GM19395 (cell line): ENCODE measurements at regions not wholly inside any gene's neighbourhood (a gene's known extent, or its start where the extent isn't known, plus 50 kb on each side); places are given as distances from the start of the nearest gene placed in this dataset.
"Not testable (repeated sequence)": the region's sequence is repeated elsewhere in the genome, so short reads cannot be mapped to it uniquely, and the experiment has no call there.

Source experiments
- ATAC-seq: cut with Tn5 transposase; IDR thresholded peaks from one replicate; pipeline ENCODE4 v1.9.1; 2021; ENCODE audit warnings: mild to moderate bottlenecking, moderate library complexity; ENCODE audit not compliant: unreplicated experiment

GRCh38 chr15:34528055-34528754, 55.2 kb downstream of the GOLGA8B start:
- not testable (repeated sequence) for ATAC-seq

- ATAC-seq = not testable (repeated sequence)
These were observed 55.8 kb downstream of the GOLGA8B start for GRCh38 chr15:34527641-34528040.

GRCh38 chr15:34523849-34524248, 59.6 kb downstream of the GOLGA8B start:
- not testable (repeated sequence) for ATAC-seq

GRCh38 chr15:34522601-34523000, 60.9 kb downstream of the GOLGA8B start:
- not testable (repeated sequence) for ATAC-seq

GRCh38 chr15:34521802-34522485, 61.5 kb downstream of the GOLGA8B start:
- ATAC-seq = not testable (repeated sequence)

GRCh38 chr15:34520566-34520965, 62.9 kb downstream of the GOLGA8B start:
- no peak for ATAC-seq

GRCh38 chr15:34520010-34520409, 63.4 kb downstream of the GOLGA8B start:
- ATAC-seq = not testable (repeated sequence)

GRCh38 chr15:34514251-34514670, 69.2 kb downstream of the GOLGA8B start:
- peak; percentile 62 for ATAC-seq

GRCh38 chr15:34512628-34513027, 70.8 kb downstream of the GOLGA8B start:
- no peak for ATAC-seq

- no peak for ATAC-seq
These were observed 63.5 kb upstream of the GOLGA8A start for GRCh38 chr15:34501131-34501530.

- no peak for ATAC-seq
These were observed 58.8 kb upstream of the GOLGA8A start for GRCh38 chr15:34496207-34496995.

GRCh38 chr15:34495707-34496106, 58.1 kb upstream of the GOLGA8A start:
- ATAC-seq = not testable (repeated sequence)

GRCh38 chr15:34494084-34494399, 56.4 kb upstream of the GOLGA8A start:
- ATAC-seq = no peak

- no peak for ATAC-seq
These were observed 55.4 kb upstream of the GOLGA8A start for GRCh38 chr15:34493001-34493400.

GRCh38 chr15:34491488-34491887, 53.9 kb upstream of the GOLGA8A start:
- ATAC-seq = not testable (repeated sequence)

- ATAC-seq = no peak
These were observed 53.0 kb upstream of the GOLGA8A start for GRCh38 chr15:34490417-34491193.

GRCh38 chr15:34488973-34489959, 51.7 kb upstream of the GOLGA8A start:
- not testable (repeated sequence) for ATAC-seq
